ENCODE measurements at regions not wholly inside any gene's neighbourhood (a gene's known extent, or its start where the extent isn't known, plus 50 kb on each side); places are given as distances from the start of the nearest gene placed in this dataset.

DNA sequence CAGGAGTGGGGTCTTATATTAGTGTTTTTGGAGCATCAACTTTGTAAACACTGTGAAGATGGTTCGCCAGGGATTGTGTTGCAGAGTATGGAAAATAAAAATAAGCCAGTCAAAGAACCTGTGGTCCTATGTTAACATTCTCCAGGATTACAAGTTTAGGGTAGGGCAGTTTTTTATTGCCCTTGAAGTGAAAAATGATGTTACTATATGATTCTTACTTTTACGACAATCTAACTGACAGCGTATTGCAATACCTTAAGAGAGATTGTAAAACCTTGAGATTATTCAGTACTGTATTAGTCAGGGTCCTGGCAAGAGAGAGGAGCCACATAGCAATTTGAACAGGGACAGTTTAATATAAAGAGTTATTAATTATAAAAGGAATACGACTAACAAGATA, 144.7 kb upstream of the ZNF608 start:
- TF ChIP-seq POLR2A (IDR thresholded peaks at IDR 0.05) (no peak), POLR2AphosphoS5 (IDR thresholded peaks at IDR 0.05) (no peak)
- TF ChIP-seq, protein P1, sequence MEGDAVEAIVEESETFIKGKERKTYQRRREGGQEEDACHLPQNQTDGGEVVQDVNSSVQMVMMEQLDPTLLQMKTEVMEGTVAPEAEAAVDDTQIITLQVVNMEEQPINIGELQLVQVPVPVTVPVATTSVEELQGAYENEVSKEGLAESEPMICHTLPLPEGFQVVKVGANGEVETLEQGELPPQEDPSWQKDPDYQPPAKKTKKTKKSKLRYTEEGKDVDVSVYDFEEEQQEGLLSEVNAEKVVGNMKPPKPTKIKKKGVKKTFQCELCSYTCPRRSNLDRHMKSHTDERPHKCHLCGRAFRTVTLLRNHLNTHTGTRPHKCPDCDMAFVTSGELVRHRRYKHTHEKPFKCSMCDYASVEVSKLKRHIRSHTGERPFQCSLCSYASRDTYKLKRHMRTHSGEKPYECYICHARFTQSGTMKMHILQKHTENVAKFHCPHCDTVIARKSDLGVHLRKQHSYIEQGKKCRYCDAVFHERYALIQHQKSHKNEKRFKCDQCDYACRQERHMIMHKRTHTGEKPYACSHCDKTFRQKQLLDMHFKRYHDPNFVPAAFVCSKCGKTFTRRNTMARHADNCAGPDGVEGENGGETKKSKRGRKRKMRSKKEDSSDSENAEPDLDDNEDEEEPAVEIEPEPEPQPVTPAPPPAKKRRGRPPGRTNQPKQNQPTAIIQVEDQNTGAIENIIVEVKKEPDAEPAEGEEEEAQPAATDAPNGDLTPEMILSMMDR (IDR thresholded peaks at IDR 0.05): no peak

Measured in suprapubic skin (tissue), 4 donors.